Limb (tissue), 2 donors: ENCODE measurements at regions not wholly inside any gene's neighbourhood (a gene's known extent, or its start where the extent isn't known, plus 50 kb on each side); places are given as distances from the start of the nearest gene placed in this dataset.

Source experiments
- DNase-seq, 2 donors: peaks; one replicate each; pipeline ENCODE4 v3.0.0-alpha.2; 2016; ENCODE audit errors: extremely low spot score in 2 of 2

GRCh38 chr11:116478669-116479668, 293.8 kb downstream of the BUD13 start:
- DNase-seq, result no peak

GRCh38 chr11:116478205-116478604, 294.6 kb downstream of the BUD13 start:
- no peak for DNase-seq

- DNase-seq, result no peak
Measured at GRCh38 chr11:116473790-116474346, 298.9 kb downstream of the BUD13 start.

GRCh38 chr11:116473206-116473769, 299.5 kb downstream of the BUD13 start:
- no peak for DNase-seq

GRCh38 chr11:116472651-116473050, 300.1 kb downstream of the BUD13 start:
- no peak for DNase-seq

- DNase-seq, result no peak
Measured at GRCh38 chr11:116471608-116472256, 301.1 kb downstream of the BUD13 start.

- DNase-seq, result no peak
Measured at GRCh38 chr11:116468699-116469098, 304.1 kb downstream of the BUD13 start.

- DNase-seq, result no peak
Measured at GRCh38 chr11:116467823-116468222, 305.0 kb downstream of the BUD13 start.

GRCh38 chr11:116466801-116467200, 306.0 kb downstream of the BUD13 start:
- no peak for DNase-seq

- DNase-seq, result peak in 1 of 2 donors; percentile 31
Measured at GRCh38 chr11:116466191-116466590, 306.6 kb downstream of the BUD13 start.

GRCh38 chr11:116465056-116465455, 307.7 kb downstream of the BUD13 start:
- DNase-seq, result no peak

GRCh38 chr11:116461789-116462188, 311.0 kb downstream of the BUD13 start:
- DNase-seq, result no peak

- no peak for DNase-seq
Measured at GRCh38 chr11:116460156-116460920, 312.4 kb downstream of the BUD13 start.

GRCh38 chr11:116459185-116460045, 313.4 kb downstream of the BUD13 start:
- DNase-seq, result no peak

GRCh38 chr11:116458546-116458945, 314.2 kb downstream of the BUD13 start:
- DNase-seq, result no peak

GRCh38 chr11:116457336-116458007, 315.3 kb downstream of the BUD13 start:
- DNase-seq, result no peak

- DNase-seq, result no peak
Measured at GRCh38 chr11:116454951-116455350, 317.8 kb downstream of the BUD13 start.

GRCh38 chr11:116454020-116454645, 318.7 kb downstream of the BUD13 start:
- DNase-seq, result peak in 1 of 2 donors; percentile 58

GRCh38 chr11:116452461-116452860, 320.3 kb downstream of the BUD13 start:
- DNase-seq, result no peak
